Ovary (tissue), 7 donors: ENCODE measurements at regions not wholly inside any gene's neighbourhood (a gene's known extent, or its start where the extent isn't known, plus 50 kb on each side); places are given as distances from the start of the nearest gene placed in this dataset.

Experiments
- DNase-seq, 5 donors: peaks; one replicate each; pipeline ENCODE4 v3.0.0-alpha.2; 2019 to 2020
- H3K27ac ChIP-seq, 2 donors: fragments of 200-600 bp; one replicate each; pipeline versions ENCODE4 v1.5.1 to v1.8.0; 2019 to 2022
- H3K27me3 ChIP-seq: fragments of 200-600 bp; one replicate; pipeline ENCODE4 v1.8.0; 2022
- H3K36me3 ChIP-seq: fragments of 200-600 bp; sonication (generic); one replicate; pipeline ENCODE4 v1.5.1; 2019
- H3K4me1 ChIP-seq: one replicate; pipeline ENCODE4 v1.8.1; 2013; ENCODE audit warnings: mild to moderate bottlenecking, moderate library complexity; ENCODE audit not compliant: insufficient read depth
- H3K4me3 ChIP-seq: fragments of 200-600 bp; sonication (generic); one replicate; pipeline ENCODE4 v1.5.1; 2017
- H3K9me3 ChIP-seq, 2 donors: fragments of 200-600 bp in 1 of 2; sonication (generic) in 1 of 2; one replicate each; pipeline versions ENCODE4 v1.5.1 to v1.8.1; 2013 to 2019; ENCODE audit warnings: mild to moderate bottlenecking in 1 of 2, moderate library complexity in 1 of 2
- CTCF ChIP-seq, 3 donors: fragments of 450-650 bp in 2 of 3; fragments of 200-600 bp in 1 of 3; IDR thresholded peaks; one replicate each; pipeline versions ENCODE4 v1.5.1 to v1.8.0; 2016 to 2022; ENCODE audit warnings: antibody characterized with exemption in 3 of 3, mild to moderate bottlenecking in 1 of 3
- EP300 ChIP-seq: sonication (generic); formaldehyde crosslinking; IDR thresholded peaks from one replicate; pipeline ENCODE4 v1.6.1; 2017; ENCODE audit warnings: antibody characterized with exemption
- POLR2A ChIP-seq: fragments of 450-650 bp; IDR thresholded peaks from one replicate; pipeline ENCODE4 v1.6.1; 2017; ENCODE audit warnings: antibody characterized with exemption, mild to moderate bottlenecking, moderate library complexity
- WGBS, 3 donors: extraction: QIAGEN DNeasy Blood & Tissue Kit in 1 of 3; methylation state at CpG; one replicate each; pipeline versions ENCODE4 v1.1.5 to v1.1.7; 2013 to 2017; 5-methylcytosine and 5-hydroxymethylcytosine counted together
- intact Hi-C, 4 donors: fragments of 100-400 bp; cut with DNase I; formaldehyde crosslinking; loops; one replicate each; pipeline versions ENCODE4 v1.11.0 to v1.15.1; 2022 to 2023
- donor health status: DM: no; HTN: no; CAD: no; lungs with moderate emphysema.
- donor health status: DM: no; HTN: no; CAD: no.
- donor health status: Bipolar disorder and iron deficiency.
- donor health status: DM: no; HTN: no; CAD: no.
- donor health status: DM: yes; HTN: yes; CAD: no.

GRCh38 chr11:115698243-115698642, 194.0 kb upstream of the CADM1 start:
- Histone ChIP-seq H3K4me1 (no peaks in the 10 kb centered on the region), H3K27ac (no peak overlapping the region), H3K36me3 (no peaks in the 10 kb centered on the region), H3K4me3 (no peak overlapping the region), H3K9me3 (no peaks in the 10 kb centered on the region), H3K27me3 (no peaks in the 10 kb centered on the region)
- DNase-seq: no peak
- intact Hi-C loops: no loop called here
- no peak for TF ChIP-seq EP300
- TF ChIP-seq CTCF (IDR thresholded peaks at IDR 0.05): no peak
- TF ChIP-seq POLR2A: no peak
- WGBS, 3 donors: 77 to 81% (median 81%) methylated on average over 4 of the region's 4 CpGs

GRCh38 chr11:115696563-115696962, 192.3 kb upstream of the CADM1 start:
- Histone ChIP-seq H3K27ac (no peak overlapping the region), H3K4me3 (no peak overlapping the region), H3K9me3 (no peaks in the 10 kb centered on the region), H3K27me3 (no peaks in the 10 kb centered on the region), H3K4me1 (no peaks in the 10 kb centered on the region), H3K36me3 (no peaks in the 10 kb centered on the region)
- 35 to 51% (median 46%) methylated on average over 4 of the region's 4 CpGs for WGBS, 3 donors
- intact Hi-C loops: no loop called here
- TF ChIP-seq EP300: no peak
- no peak for TF ChIP-seq CTCF (IDR thresholded peaks at IDR 0.05)
- TF ChIP-seq POLR2A: no peak
- no peak for DNase-seq

- Histone ChIP-seq H3K4me3 (no peak overlapping the region), H3K27ac (no peak overlapping the region), H3K36me3 (no peaks in the 10 kb centered on the region), H3K27me3 (no peaks in the 10 kb centered on the region), H3K4me1 (no peaks in the 10 kb centered on the region), H3K9me3 (no peaks in the 10 kb centered on the region)
- 35 to 42% (median 41%) methylated on average over 5 of the region's 5 CpGs for WGBS, 3 donors
- TF ChIP-seq CTCF (IDR thresholded peaks at IDR 0.05): no peak
- TF ChIP-seq POLR2A: no peak
- TF ChIP-seq EP300: no peak
- intact Hi-C loops: no loop called here
- DNase-seq: no peak
Measured at GRCh38 chr11:115695677-115696364, 191.6 kb upstream of the CADM1 start.

GRCh38 chr11:115693002-115693401, 188.8 kb upstream of the CADM1 start:
- intact Hi-C loops: no loop called here
- H3K27me3 ChIP-seq: no peaks in the 10 kb centered on the region
- no peak overlapping the region for H3K4me3 ChIP-seq
- H3K4me1 ChIP-seq: no peaks in the 10 kb centered on the region
- H3K36me3 ChIP-seq: no peaks in the 10 kb centered on the region
- no peak overlapping the region for H3K27ac ChIP-seq
- WGBS, 3 donors: 85 to 95% (median 89%) methylated on average over 3 of the region's 3 CpGs
- TF ChIP-seq CTCF (IDR thresholded peaks at IDR 0.05) (no peak), EP300 (no peak), POLR2A (no peak)
- H3K9me3 ChIP-seq: no peaks in the 10 kb centered on the region
- DNase-seq: no peak
